ENCODE measurements at regions not wholly inside any gene's neighbourhood (a gene's known extent, or its start where the extent isn't known, plus 50 kb on each side); places are given as distances from the start of the nearest gene placed in this dataset.

- Histone ChIP-seq H3K4me1 (ENCODE audit: control insufficient read depth, extremely low read depth, insufficient read depth, low read length) (no peaks in the 10 kb centered on the region), H3K4me3 (replicated peaks in 1 of 3; ENCODE audit: insufficient read depth in 1 of 3, low read depth in 1 of 3, low read length in 3 of 3) (no peak overlapping the region), H3K4me2 (ENCODE audit: insufficient read depth, low read length) (no peak overlapping the region), H2AFZ (ENCODE audit: low read depth, low read length) (no peak overlapping the region), H3K27me3 (ENCODE audit: control insufficient read depth in 2 of 2, insufficient read depth in 2 of 2, low read length in 2 of 2) (no peaks in the 10 kb centered on the region), H3K9me3 (replicated peaks; ENCODE audit: control insufficient read depth, insufficient read depth, low read length) (no peaks in the 10 kb centered on the region), H3K27ac (ENCODE audit: insufficient read depth, low read depth, low read length) (no peak overlapping the region), H4K20me1 (replicated peaks; ENCODE audit: control insufficient read depth, extremely low read depth, insufficient read depth, low read length) (no peaks in the 10 kb centered on the region), H3K9ac (replicated peaks; ENCODE audit: extremely low read depth, insufficient read depth, low read length) (no peak overlapping the region), H3K79me2 (ENCODE audit: control insufficient read depth, insufficient read depth, low read length) (no peaks in the 10 kb centered on the region), H3K36me3 (ENCODE audit: control insufficient read depth in 2 of 2, extremely low read depth in 1 of 2, insufficient read depth in 2 of 2, low read length in 2 of 2) (no peaks in the 10 kb centered on the region), H3K9me1 (replicated peaks; ENCODE audit: control insufficient read depth, extremely low read depth, insufficient read depth, low read length) (no peaks in the 10 kb centered on the region)
- dilution Hi-C loops (cut with MboI; ENCODE audit: extremely low pct_ligation_motif_present, low sequenced_read_pairs), result no loop called here
- ChIA-PET POLR2A (no interaction called here), CTCF (interaction anchor here (1.1 to 2.3 kb wide), 6 partner anchors 13 to 436 kb away, joined by 3 to 8 read pairs (median 4); partner anchors contain the start of genes FMO4 and PRRC2C)
- intact Hi-C loops (cut with micrococcal nuclease), result loop anchor here (10.0 kb wide), 1 partner anchor 159 kb away; the partner anchor contains the start of gene FMO1
- TF ChIP-seq CTCF (IDR thresholded peaks at IDR 0.05; ENCODE audit: extremely low read depth in 1 of 2, insufficient read depth in 1 of 2, low read depth in 1 of 2, low read length in 2 of 2) (no peak), POLR2A (IDR thresholded peaks at IDR 0.05; ENCODE audit: low read depth, low read length) (no peak)
- FAIRE-seq, result no peak
- DNase-seq (ENCODE audit: low read depth, low spot score), result no peak
- BruUV-seq (replicated peaks), result no TSS peak
Observed at GRCh38 chr1:171403393-171403792, 81.9 kb upstream of the PRRC2C start.

- no peaks in the 10 kb centered on the region for H3K4me1 ChIP-seq (ENCODE audit: control insufficient read depth, extremely low read depth, insufficient read depth, low read length)
- intact Hi-C loops (cut with micrococcal nuclease) (loop anchor here (10.0 kb wide), 1 partner anchor 161 kb away; the partner anchor contains the start of gene FMO1), dilution Hi-C loops (cut with MboI; ENCODE audit: extremely low pct_ligation_motif_present, low sequenced_read_pairs) (no loop called here)
- BruUV-seq (replicated peaks), result no TSS peak
- H3K27ac ChIP-seq (ENCODE audit: insufficient read depth, low read depth, low read length), result no peak overlapping the region
- no peak overlapping the region for H3K9ac ChIP-seq (replicated peaks; ENCODE audit: extremely low read depth, insufficient read depth, low read length)
- no peaks in the 10 kb centered on the region for H3K27me3 ChIP-seq (ENCODE audit: control insufficient read depth in 2 of 2, insufficient read depth in 2 of 2, low read length in 2 of 2)
- H3K9me3 ChIP-seq (replicated peaks; ENCODE audit: control insufficient read depth, insufficient read depth, low read length), result no peaks in the 10 kb centered on the region
- no peak overlapping the region for H3K4me3 ChIP-seq (replicated peaks in 1 of 3; ENCODE audit: insufficient read depth in 1 of 3, low read depth in 1 of 3, low read length in 3 of 3)
- no peaks in the 10 kb centered on the region for H4K20me1 ChIP-seq (replicated peaks; ENCODE audit: control insufficient read depth, extremely low read depth, insufficient read depth, low read length)
- no peaks in the 10 kb centered on the region for H3K79me2 ChIP-seq (ENCODE audit: control insufficient read depth, insufficient read depth, low read length)
- ChIA-PET CTCF (interaction anchor here (1.3 kb wide), 1 partner anchor 16 kb away, joined by 3 read pairs; no protein-coding TSS in a partner anchor), POLR2A (no interaction called here)
- TF ChIP-seq MYC (IDR thresholded peaks at IDR 0.05; ENCODE audit: low read depth, low read length) (no peak), POLR2A (IDR thresholded peaks at IDR 0.05; ENCODE audit: low read depth, low read length) (no peak), CTCF (IDR thresholded peaks at IDR 0.05; ENCODE audit: extremely low read depth in 1 of 2, insufficient read depth in 1 of 2, low read depth in 1 of 2, low read length in 2 of 2) (no peak), POLR2AphosphoS5 (IDR thresholded peaks at IDR 0.05; ENCODE audit: insufficient read depth, low read depth, low read length) (no peak), EZH2 (IDR thresholded peaks at IDR 0.05; ENCODE audit: borderline replicate concordance, low read depth, low read length, severe bottlenecking) (no peak), JUN (IDR thresholded peaks at IDR 0.05; ENCODE audit: borderline replicate concordance, insufficient read depth, insufficient read length, low read depth) (no peak), GATA2 (IDR thresholded peaks at IDR 0.05; ENCODE audit: insufficient read depth, insufficient read length, low read depth, low read length) (no peak), FOS (IDR thresholded peaks at IDR 0.05; ENCODE audit: borderline replicate concordance, insufficient read depth, low read length) (no peak), MAX (IDR thresholded peaks at IDR 0.05; ENCODE audit: insufficient read depth, insufficient read length) (no peak)
- no peak overlapping the region for H3K4me2 ChIP-seq (ENCODE audit: insufficient read depth, low read length)
- no peaks in the 10 kb centered on the region for H3K9me1 ChIP-seq (replicated peaks; ENCODE audit: control insufficient read depth, extremely low read depth, insufficient read depth, low read length)
- no peaks in the 10 kb centered on the region for H3K36me3 ChIP-seq (ENCODE audit: control insufficient read depth in 2 of 2, extremely low read depth in 1 of 2, insufficient read depth in 2 of 2, low read length in 2 of 2)
- DNase-seq (ENCODE audit: low read depth, low spot score), result no peak
- no peak for FAIRE-seq
- no peak overlapping the region for H2AFZ ChIP-seq (ENCODE audit: low read depth, low read length)
Observed at GRCh38 chr1:171405391-171405714, 80.0 kb upstream of the PRRC2C start.
